Omental fat pad (tissue), 3 donors: ENCODE measurements at regions not wholly inside any gene's neighbourhood (a gene's known extent, or its start where the extent isn't known, plus 50 kb on each side); places are given as distances from the start of the nearest gene placed in this dataset.
"Not testable (repeated sequence)": the region's sequence is repeated elsewhere in the genome, so short reads cannot be mapped to it uniquely, and the experiment has no call there.

Experiments used
- ATAC-seq: fragments of 150-250 bp; one replicate; pipeline ENCODE4 v1.9.1; 2016; ENCODE audit warnings: mild to moderate bottlenecking, moderate library complexity; ENCODE audit not compliant: low FRiP score
- DNase-seq: peaks from one replicate; pipeline ENCODE4 v3.0.0-alpha.2; 2019; ENCODE audit warnings: low spot score
- CTCF ChIP-seq, 3 donors: fragments of 450-650 bp; IDR thresholded peaks; one replicate each; pipeline ENCODE4 v1.5.1; 2016 to 2017; ENCODE audit warnings: antibody characterized with exemption in 3 of 3, mild to moderate bottlenecking in 3 of 3, moderate library complexity in 2 of 3

GRCh38 chr13:73532582-73532981 is 473.8 kb downstream of the KLF5 start:
- TF ChIP-seq CTCF (IDR thresholded peaks at IDR 0.05): no peak
- DNase-seq: no peak
- no peak for ATAC-seq

GRCh38 chr13:73531014-73531413 is 472.2 kb downstream of the KLF5 start:
- ATAC-seq: no peak
- no peak for DNase-seq
- no peak for TF ChIP-seq CTCF (IDR thresholded peaks at IDR 0.05)

- no peak for ATAC-seq
- no peak for TF ChIP-seq CTCF (IDR thresholded peaks at IDR 0.05)
- DNase-seq: no peak
Measured at GRCh38 chr13:73522937-73523336, 464.1 kb downstream of the KLF5 start.

GRCh38 chr13:73521985-73522524 is 463.2 kb downstream of the KLF5 start:
- ATAC-seq: peak; percentile 84
- TF ChIP-seq CTCF (IDR thresholded peaks at IDR 0.05): no peak
- DNase-seq: no peak

GRCh38 chr13:73521290-73521624 is 462.5 kb downstream of the KLF5 start:
- DNase-seq (no peak), ATAC-seq (no peak)
- no peak for TF ChIP-seq CTCF (IDR thresholded peaks at IDR 0.05)

GRCh38 chr13:73520566-73521289 is 461.9 kb downstream of the KLF5 start:
- ATAC-seq (no peak), DNase-seq (no peak)
- TF ChIP-seq CTCF (IDR thresholded peaks at IDR 0.05): no peak

GRCh38 chr13:73520135-73520534 is 461.3 kb downstream of the KLF5 start:
- DNase-seq, ATAC-seq: not testable (repeated sequence)
